ENCODE measurements at regions not wholly inside any gene's neighbourhood (a gene's known extent, or its start where the extent isn't known, plus 50 kb on each side); places are given as distances from the start of the nearest gene placed in this dataset.

DNA sequence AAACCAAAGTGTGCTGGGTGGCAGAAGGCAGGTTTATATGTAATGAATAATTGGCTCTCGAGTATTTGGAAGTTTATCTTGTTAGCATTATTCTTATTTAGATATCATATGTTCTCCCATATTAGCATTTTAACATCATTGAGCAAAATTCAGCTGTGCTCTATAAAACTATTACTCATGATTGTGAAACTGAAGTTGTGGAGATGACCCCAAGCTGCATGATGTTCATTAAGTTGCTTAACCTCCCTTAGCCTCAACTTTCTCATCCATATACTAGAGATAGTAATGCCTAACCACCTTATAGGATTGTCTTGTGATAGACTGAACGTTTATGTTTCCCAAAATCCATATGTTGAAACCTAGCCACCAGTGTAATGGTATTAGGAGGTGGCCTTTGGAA is 346.3 kb downstream of the SATB2 start:
- Histone ChIP-seq H3K27me3 (no peaks in the 10 kb centered on the region), H3K4me1 (no peaks in the 10 kb centered on the region), H3K9me3 (no peaks in the 10 kb centered on the region)

GRCh38 chr2:199108056-199108455 is 349.7 kb downstream of the SATB2 start:
- Histone ChIP-seq H3K4me3 (no peak overlapping the region), H3K4me1 (no peaks in the 10 kb centered on the region), H3K36me3 (no peaks in the 10 kb centered on the region), H3K27me3 (no peaks in the 10 kb centered on the region), H3K27ac (no peak overlapping the region), H3K9me3 (no peaks in the 10 kb centered on the region)
- TF ChIP-seq, protein P1, sequence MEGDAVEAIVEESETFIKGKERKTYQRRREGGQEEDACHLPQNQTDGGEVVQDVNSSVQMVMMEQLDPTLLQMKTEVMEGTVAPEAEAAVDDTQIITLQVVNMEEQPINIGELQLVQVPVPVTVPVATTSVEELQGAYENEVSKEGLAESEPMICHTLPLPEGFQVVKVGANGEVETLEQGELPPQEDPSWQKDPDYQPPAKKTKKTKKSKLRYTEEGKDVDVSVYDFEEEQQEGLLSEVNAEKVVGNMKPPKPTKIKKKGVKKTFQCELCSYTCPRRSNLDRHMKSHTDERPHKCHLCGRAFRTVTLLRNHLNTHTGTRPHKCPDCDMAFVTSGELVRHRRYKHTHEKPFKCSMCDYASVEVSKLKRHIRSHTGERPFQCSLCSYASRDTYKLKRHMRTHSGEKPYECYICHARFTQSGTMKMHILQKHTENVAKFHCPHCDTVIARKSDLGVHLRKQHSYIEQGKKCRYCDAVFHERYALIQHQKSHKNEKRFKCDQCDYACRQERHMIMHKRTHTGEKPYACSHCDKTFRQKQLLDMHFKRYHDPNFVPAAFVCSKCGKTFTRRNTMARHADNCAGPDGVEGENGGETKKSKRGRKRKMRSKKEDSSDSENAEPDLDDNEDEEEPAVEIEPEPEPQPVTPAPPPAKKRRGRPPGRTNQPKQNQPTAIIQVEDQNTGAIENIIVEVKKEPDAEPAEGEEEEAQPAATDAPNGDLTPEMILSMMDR (IDR thresholded peaks at IDR 0.05) = no peak
- TF ChIP-seq POLR2AphosphoS5 (IDR thresholded peaks at IDR 0.05) = no peak
- no peak for TF ChIP-seq POLR2A (IDR thresholded peaks at IDR 0.05)
- TF ChIP-seq EP300 (IDR thresholded peaks at IDR 0.05) = no peak
- intact Hi-C loops (cut with DNase I) = no loop called here
- no peak for DNase-seq
- WGBS, 2 donors = 94 to 95% methylated on average over 1 of the region's 1 CpG

More for the DNA sequence above, 346.3 kb downstream of the SATB2 start:
- H3K36me3 ChIP-seq = no peaks in the 10 kb centered on the region
- H3K27ac ChIP-seq = no peak overlapping the region
- TF ChIP-seq POLR2A (IDR thresholded peaks at IDR 0.05) (no peak), EP300 (IDR thresholded peaks at IDR 0.05) (no peak), POLR2AphosphoS5 (IDR thresholded peaks at IDR 0.05) (no peak)
- TF ChIP-seq, protein P1 (IDR thresholded peaks at IDR 0.05) = no peak
- WGBS, 2 donors = 79 to 87% methylated on average over 2 of the region's 2 CpGs
- DNase-seq = no peak
- no peak overlapping the region for H3K4me3 ChIP-seq
- intact Hi-C loops (cut with DNase I) = no loop called here

- no peaks in the 10 kb centered on the region for H3K4me1 ChIP-seq
- no peak overlapping the region for H3K4me3 ChIP-seq
- DNase-seq = no peak
- intact Hi-C loops (cut with DNase I) = no loop called here
- no peaks in the 10 kb centered on the region for H3K36me3 ChIP-seq
- H3K9me3 ChIP-seq = no peaks in the 10 kb centered on the region
- TF ChIP-seq POLR2A (IDR thresholded peaks at IDR 0.05) = no peak
- no peak for TF ChIP-seq POLR2AphosphoS5 (IDR thresholded peaks at IDR 0.05)
- WGBS, 2 donors = 75 to 82% methylated on average over 3 of the region's 3 CpGs
- H3K27me3 ChIP-seq = no peaks in the 10 kb centered on the region
- H3K27ac ChIP-seq = no peak overlapping the region
These were observed 351.9 kb downstream of the SATB2 start for GRCh38 chr2:199105826-199106225.

- TF ChIP-seq POLR2A (IDR thresholded peaks at IDR 0.05) = no peak
- TF ChIP-seq EP300 (IDR thresholded peaks at IDR 0.05) = no peak
- TF ChIP-seq POLR2AphosphoS5 (IDR thresholded peaks at IDR 0.05) = no peak
- TF ChIP-seq, protein P1 (IDR thresholded peaks at IDR 0.05) = no peak
- Histone ChIP-seq H3K4me1 (no peaks in the 10 kb centered on the region), H3K9me3 (no peaks in the 10 kb centered on the region), H3K27me3 (no peaks in the 10 kb centered on the region), H3K27ac (no peak overlapping the region), H3K36me3 (no peaks in the 10 kb centered on the region), H3K4me3 (no peak overlapping the region)
- intact Hi-C loops (cut with DNase I) = no loop called here
- DNase-seq = no peak
- WGBS, 2 donors = 82 to 88% methylated on average over 3 of the region's 3 CpGs
These were observed 356.3 kb downstream of the SATB2 start for GRCh38 chr2:199101487-199101886.

GRCh38 chr2:199100326-199101110 is 357.2 kb downstream of the SATB2 start:
- Histone ChIP-seq H3K36me3 (no peaks in the 10 kb centered on the region), H3K27me3 (no peaks in the 10 kb centered on the region), H3K9me3 (no peaks in the 10 kb centered on the region), H3K4me1 (no peaks in the 10 kb centered on the region), H3K27ac (no peak overlapping the region), H3K4me3 (no peak overlapping the region)
- DNase-seq = no peak
- TF ChIP-seq POLR2A (IDR thresholded peaks at IDR 0.05) = no peak
- TF ChIP-seq POLR2AphosphoS5 (IDR thresholded peaks at IDR 0.05) = no peak
- no peak for TF ChIP-seq EP300 (IDR thresholded peaks at IDR 0.05)
- TF ChIP-seq, protein P1 (IDR thresholded peaks at IDR 0.05) = no peak
- intact Hi-C loops (cut with DNase I) = no loop called here
- WGBS, 2 donors = 30 to 68% methylated on average over 4 of the region's 4 CpGs

All from sigmoid colon (tissue), 6 donors.